ENCODE measurements at regions not wholly inside any gene's neighbourhood (a gene's known extent, or its start where the extent isn't known, plus 50 kb on each side); places are given as distances from the start of the nearest gene placed in this dataset.

DNA sequence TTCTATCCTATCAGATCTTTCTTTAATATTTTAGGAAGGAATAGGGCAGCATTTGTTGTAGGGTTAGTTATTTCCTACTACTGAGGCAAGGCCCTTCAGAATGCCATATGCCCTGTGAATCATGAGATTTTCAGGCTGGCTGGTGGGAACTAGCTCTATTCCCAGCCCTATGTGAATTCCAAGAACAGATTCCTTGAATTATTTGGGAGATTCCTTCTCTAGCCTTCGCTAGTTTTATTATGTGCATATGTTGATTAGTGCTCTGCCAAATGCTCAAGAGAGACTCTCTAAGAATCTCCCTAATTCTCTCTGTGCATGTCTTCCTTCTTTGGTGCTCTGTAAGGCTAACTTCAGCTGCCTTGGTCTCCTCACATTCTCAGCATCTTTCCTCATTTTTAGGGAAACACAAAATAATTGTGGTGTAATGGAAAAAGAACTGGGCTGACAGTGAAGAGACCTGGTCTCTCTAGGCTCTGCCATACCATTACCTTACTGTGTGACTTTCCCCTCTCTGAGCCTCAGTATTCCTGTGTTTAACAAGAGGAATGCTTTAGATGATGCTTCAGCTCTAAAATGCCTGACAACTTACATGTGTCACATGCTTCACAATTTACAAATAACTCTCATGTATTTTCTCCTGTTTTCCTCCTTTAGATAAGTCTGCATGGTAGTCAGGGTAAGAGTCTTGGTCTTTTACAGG lies 79.7 kb downstream of the VMA21 start:
- DNase-seq (ENCODE audit: low read depth, low spot score), result no peak
- POLR2A ChIA-PET, result no interaction called here
- CTCF ChIA-PET, result no interaction called here
- H3K4me3 ChIP-seq (ENCODE audit: low read depth, low read length), result no peak overlapping the region
- TF ChIP-seq, protein P1, sequence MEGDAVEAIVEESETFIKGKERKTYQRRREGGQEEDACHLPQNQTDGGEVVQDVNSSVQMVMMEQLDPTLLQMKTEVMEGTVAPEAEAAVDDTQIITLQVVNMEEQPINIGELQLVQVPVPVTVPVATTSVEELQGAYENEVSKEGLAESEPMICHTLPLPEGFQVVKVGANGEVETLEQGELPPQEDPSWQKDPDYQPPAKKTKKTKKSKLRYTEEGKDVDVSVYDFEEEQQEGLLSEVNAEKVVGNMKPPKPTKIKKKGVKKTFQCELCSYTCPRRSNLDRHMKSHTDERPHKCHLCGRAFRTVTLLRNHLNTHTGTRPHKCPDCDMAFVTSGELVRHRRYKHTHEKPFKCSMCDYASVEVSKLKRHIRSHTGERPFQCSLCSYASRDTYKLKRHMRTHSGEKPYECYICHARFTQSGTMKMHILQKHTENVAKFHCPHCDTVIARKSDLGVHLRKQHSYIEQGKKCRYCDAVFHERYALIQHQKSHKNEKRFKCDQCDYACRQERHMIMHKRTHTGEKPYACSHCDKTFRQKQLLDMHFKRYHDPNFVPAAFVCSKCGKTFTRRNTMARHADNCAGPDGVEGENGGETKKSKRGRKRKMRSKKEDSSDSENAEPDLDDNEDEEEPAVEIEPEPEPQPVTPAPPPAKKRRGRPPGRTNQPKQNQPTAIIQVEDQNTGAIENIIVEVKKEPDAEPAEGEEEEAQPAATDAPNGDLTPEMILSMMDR (IDR thresholded peaks at IDR 0.05; ENCODE audit: insufficient read depth, low read length, missing control alignments), result no peak

DNA sequence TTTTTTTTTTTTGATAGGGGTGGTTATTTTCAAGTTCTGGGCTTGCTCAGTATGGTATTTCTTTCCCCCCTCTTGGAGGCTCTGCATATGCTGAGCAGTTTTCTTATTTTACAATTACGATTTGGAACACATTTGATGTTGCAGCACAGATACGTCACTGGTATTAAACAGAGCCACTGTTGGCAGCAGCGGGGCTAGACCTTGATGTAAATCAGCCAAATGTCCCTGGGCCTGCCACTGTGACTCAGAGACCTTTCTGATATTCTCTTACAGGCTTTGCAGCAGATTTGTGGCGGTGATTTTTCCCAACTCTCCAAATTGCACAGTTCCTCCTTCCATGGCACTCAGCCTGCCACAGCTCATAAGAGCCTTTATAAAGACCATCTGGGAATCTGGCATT lies 81.1 kb downstream of the VMA21 start:
- ChIA-PET POLR2A (no interaction called here), CTCF (no interaction called here)
- DNase-seq (ENCODE audit: low read depth, low spot score), result no peak
- H3K4me3 ChIP-seq (ENCODE audit: low read depth, low read length), result no peak overlapping the region
- TF ChIP-seq, protein P1 (IDR thresholded peaks at IDR 0.05; ENCODE audit: insufficient read depth, low read length, missing control alignments), result no peak

DNA sequence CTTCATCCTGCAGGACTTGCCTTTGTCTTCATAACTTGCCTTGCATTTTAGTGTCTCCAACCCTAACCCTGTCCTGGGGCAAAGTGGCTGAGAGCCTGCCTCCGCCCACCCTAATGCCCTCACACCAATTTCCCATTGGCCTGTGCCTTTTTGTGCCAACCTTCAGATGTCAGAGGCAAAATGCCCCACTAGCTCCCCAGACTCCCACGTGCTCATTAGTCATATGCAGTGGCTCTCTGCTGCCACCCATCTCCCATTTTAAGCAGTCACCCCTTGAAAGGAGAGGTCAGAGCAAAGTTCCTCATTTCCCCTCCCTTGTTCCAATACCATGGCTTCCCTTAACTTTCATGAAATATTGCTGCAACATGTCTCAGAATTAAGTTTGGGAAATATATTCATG lies 74.8 kb upstream of the PASD1 start:
- no peak overlapping the region for H3K4me3 ChIP-seq (ENCODE audit: low read depth, low read length)
- POLR2A ChIA-PET, result no interaction called here
- CTCF ChIA-PET, result no interaction called here
- no peak for DNase-seq (ENCODE audit: low read depth, low spot score)
- TF ChIP-seq, protein P1 (IDR thresholded peaks at IDR 0.05; ENCODE audit: insufficient read depth, low read length, missing control alignments), result no peak

DNA sequence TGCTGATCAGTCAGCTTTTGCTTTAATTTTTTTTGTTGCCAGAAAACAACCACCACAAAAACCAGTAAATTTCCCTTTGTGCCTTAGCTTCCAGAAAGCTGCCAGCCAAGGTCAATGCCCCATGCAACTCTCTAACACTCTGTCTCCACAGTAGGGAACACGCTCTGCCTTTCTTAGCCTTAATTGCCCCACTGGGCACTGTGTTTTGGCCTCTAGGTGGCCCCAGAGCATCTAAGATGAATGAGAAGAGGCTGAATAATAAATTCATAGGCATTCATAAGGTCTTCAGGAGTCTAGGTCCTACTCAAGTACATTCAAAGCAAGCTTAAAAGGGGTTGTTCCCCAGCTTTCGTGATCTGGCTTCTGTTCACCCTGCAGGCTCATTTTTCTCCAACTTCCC lies 57.7 kb upstream of the PASD1 start:
- no peak overlapping the region for H3K4me3 ChIP-seq (ENCODE audit: low read depth, low read length)
- DNase-seq (ENCODE audit: low read depth, low spot score), result no peak
- TF ChIP-seq, protein P1 (IDR thresholded peaks at IDR 0.05; ENCODE audit: insufficient read depth, low read length, missing control alignments), result no peak
- ChIA-PET POLR2A (no interaction called here), CTCF (interaction anchor here (1.0 to 1.3 kb wide), 3 partner anchors 14 to 220 kb away, joined by 3 read pairs; no protein-coding TSS in a partner anchor)

DNA sequence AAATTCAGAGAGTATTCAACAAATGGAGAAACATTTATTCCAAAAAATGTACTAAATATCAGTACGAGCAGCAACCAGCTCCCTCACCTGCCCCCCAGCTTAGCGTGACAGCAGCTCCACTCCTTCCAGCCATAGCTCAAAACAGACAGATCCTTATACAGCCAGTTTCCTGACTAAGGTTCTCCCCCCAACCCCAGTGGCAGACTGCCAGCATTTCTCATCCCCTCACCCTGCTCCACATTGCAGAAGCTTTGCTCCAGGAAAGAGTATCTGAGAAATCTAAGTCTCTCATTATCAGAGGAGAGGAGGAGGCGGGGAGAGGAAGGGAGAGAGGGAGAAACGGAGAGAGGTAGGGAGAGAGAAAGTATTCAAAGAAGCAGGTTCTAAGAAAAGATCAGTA lies 53.3 kb upstream of the PASD1 start:
- ChIA-PET CTCF (interaction anchor here (0.6 kb wide), 1 partner anchor 240 kb away, joined by 4 read pairs; no protein-coding TSS in a partner anchor), POLR2A (no interaction called here)
- TF ChIP-seq, protein P1 (IDR thresholded peaks at IDR 0.05; ENCODE audit: insufficient read depth, low read length, missing control alignments), result no peak
- H3K4me3 ChIP-seq (ENCODE audit: low read depth, low read length), result no peak overlapping the region
- DNase-seq (ENCODE audit: low read depth, low spot score), result no peak

DNA sequence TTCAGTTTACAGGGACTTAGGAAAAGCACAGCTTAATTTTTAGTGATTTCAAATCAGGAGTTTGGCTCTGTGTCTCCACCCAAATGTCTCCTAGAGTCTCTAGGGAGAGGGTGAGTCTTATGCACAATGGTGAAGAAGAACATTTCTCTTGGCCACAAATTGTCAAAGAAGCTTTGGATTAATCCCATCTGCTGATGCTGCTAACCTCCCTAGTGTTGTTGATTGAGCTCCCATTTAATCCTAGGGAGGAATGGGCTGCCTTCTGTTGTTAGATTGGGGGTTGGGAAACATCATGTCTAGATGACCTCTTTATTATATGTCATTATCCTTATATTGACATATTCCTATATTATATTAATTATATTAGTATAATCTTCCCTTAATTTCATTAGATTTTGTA lies 50.0 kb upstream of the PASD1 start:
- CTCF ChIA-PET, result no interaction called here
- TF ChIP-seq, protein P1 (IDR thresholded peaks at IDR 0.05; ENCODE audit: insufficient read depth, low read length, missing control alignments), result no peak
- H3K4me3 ChIP-seq (ENCODE audit: low read depth, low read length), result no peak overlapping the region
- DNase-seq (ENCODE audit: low read depth, low spot score), result no peak
- POLR2A ChIA-PET, result no interaction called here
